ENCODE measurements at regions not wholly inside any gene's neighbourhood (a gene's known extent, or its start where the extent isn't known, plus 50 kb on each side); places are given as distances from the start of the nearest gene placed in this dataset.

GRCh38 chr17:71428897-71429296 lies 691.9 kb upstream of the SOX9 start:
- H3K4me3 ChIP-seq (replicated peaks; ENCODE audit: insufficient read depth, low read length), result no peak overlapping the region

GRCh38 chr17:71430281-71430680 lies 690.5 kb upstream of the SOX9 start:
- Histone ChIP-seq H3K27ac (replicated peaks) (no peak overlapping the region), H3K4me3 (replicated peaks; ENCODE audit: insufficient read depth, low read length) (no peak overlapping the region), H3K27me3 (ENCODE audit: insufficient read depth, poor library complexity, severe bottlenecking) (no peaks in the 10 kb centered on the region)
- TF ChIP-seq POLR2AphosphoS5 (IDR thresholded peaks at IDR 0.05; ENCODE audit: low read depth), result no peak
- no peak for TF ChIP-seq CTCF (IDR thresholded peaks at IDR 0.05; ENCODE audit: insufficient read depth, low read length)
- no peak for TF ChIP-seq SPI1 (IDR thresholded peaks at IDR 0.05; ENCODE audit: borderline replicate concordance, low read depth)
- TF ChIP-seq, protein P1, sequence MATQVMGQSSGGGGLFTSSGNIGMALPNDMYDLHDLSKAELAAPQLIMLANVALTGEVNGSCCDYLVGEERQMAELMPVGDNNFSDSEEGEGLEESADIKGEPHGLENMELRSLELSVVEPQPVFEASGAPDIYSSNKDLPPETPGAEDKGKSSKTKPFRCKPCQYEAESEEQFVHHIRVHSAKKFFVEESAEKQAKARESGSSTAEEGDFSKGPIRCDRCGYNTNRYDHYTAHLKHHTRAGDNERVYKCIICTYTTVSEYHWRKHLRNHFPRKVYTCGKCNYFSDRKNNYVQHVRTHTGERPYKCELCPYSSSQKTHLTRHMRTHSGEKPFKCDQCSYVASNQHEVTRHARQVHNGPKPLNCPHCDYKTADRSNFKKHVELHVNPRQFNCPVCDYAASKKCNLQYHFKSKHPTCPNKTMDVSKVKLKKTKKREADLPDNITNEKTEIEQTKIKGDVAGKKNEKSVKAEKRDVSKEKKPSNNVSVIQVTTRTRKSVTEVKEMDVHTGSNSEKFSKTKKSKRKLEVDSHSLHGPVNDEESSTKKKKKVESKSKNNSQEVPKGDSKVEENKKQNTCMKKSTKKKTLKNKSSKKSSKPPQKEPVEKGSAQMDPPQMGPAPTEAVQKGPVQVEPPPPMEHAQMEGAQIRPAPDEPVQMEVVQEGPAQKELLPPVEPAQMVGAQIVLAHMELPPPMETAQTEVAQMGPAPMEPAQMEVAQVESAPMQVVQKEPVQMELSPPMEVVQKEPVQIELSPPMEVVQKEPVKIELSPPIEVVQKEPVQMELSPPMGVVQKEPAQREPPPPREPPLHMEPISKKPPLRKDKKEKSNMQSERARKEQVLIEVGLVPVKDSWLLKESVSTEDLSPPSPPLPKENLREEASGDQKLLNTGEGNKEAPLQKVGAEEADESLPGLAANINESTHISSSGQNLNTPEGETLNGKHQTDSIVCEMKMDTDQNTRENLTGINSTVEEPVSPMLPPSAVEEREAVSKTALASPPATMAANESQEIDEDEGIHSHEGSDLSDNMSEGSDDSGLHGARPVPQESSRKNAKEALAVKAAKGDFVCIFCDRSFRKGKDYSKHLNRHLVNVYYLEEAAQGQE (IDR thresholded peaks at IDR 0.05; ENCODE audit: insufficient replicate concordance, low read depth), result no peak
- TF ChIP-seq GABPA (IDR thresholded peaks at IDR 0.05; ENCODE audit: low read depth), result no peak
- DNase-seq (ENCODE audit: low read depth in 1 of 2, low spot score in 1 of 2), result no peak

More at GRCh38 chr17:71428897-71429296, 691.9 kb upstream of the SOX9 start:
- no peaks in the 10 kb centered on the region for H3K27me3 ChIP-seq (ENCODE audit: insufficient read depth, poor library complexity, severe bottlenecking)
- H3K27ac ChIP-seq (replicated peaks), result no peak overlapping the region
- no peak for DNase-seq (ENCODE audit: low read depth in 1 of 2, low spot score in 1 of 2)
- no peak for TF ChIP-seq POLR2AphosphoS5 (IDR thresholded peaks at IDR 0.05; ENCODE audit: low read depth)
- TF ChIP-seq, protein P1 (IDR thresholded peaks at IDR 0.05; ENCODE audit: insufficient replicate concordance, low read depth), result no peak
- no peak for TF ChIP-seq GABPA (IDR thresholded peaks at IDR 0.05; ENCODE audit: low read depth)
- TF ChIP-seq SPI1 (IDR thresholded peaks at IDR 0.05; ENCODE audit: borderline replicate concordance, low read depth), result no peak
- no peak for TF ChIP-seq CTCF (IDR thresholded peaks at IDR 0.05; ENCODE audit: insufficient read depth, low read length)

DNA sequence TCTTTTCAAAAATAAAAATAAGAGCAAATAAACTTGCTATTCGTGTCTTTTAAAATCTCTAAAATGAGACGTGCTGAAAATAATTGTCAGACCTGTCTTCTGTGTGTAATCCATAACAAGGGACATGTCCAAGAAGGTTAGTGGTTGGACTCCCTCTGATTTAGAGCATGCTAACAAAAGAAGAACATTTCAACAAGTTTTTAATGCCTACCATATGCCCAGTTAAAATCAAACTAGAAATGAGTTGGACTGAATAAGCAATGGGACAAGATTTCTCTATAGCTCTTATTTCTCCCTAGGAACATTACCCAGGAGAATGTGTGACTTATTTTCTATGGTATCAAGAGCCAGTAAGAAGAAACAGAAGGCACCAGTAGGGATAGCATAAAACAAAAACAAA lies 689.7 kb upstream of the SOX9 start:
- no peak overlapping the region for H3K27ac ChIP-seq (replicated peaks)
- DNase-seq (ENCODE audit: low read depth in 1 of 2, low spot score in 1 of 2), result no peak
- no peak overlapping the region for H3K4me3 ChIP-seq (replicated peaks; ENCODE audit: insufficient read depth, low read length)
- TF ChIP-seq GABPA (IDR thresholded peaks at IDR 0.05; ENCODE audit: low read depth) (no peak), POLR2AphosphoS5 (IDR thresholded peaks at IDR 0.05; ENCODE audit: low read depth) (no peak), SPI1 (IDR thresholded peaks at IDR 0.05; ENCODE audit: borderline replicate concordance, low read depth) (no peak), CTCF (IDR thresholded peaks at IDR 0.05; ENCODE audit: insufficient read depth, low read length) (no peak)
- TF ChIP-seq, protein P1 (IDR thresholded peaks at IDR 0.05; ENCODE audit: insufficient replicate concordance, low read depth), result no peak
- H3K27me3 ChIP-seq (ENCODE audit: insufficient read depth, poor library complexity, severe bottlenecking), result no peaks in the 10 kb centered on the region

All from HL-60 (cell line).